ENCODE measurements at regions not wholly inside any gene's neighbourhood (a gene's known extent, or its start where the extent isn't known, plus 50 kb on each side); places are given as distances from the start of the nearest gene placed in this dataset.

DNA sequence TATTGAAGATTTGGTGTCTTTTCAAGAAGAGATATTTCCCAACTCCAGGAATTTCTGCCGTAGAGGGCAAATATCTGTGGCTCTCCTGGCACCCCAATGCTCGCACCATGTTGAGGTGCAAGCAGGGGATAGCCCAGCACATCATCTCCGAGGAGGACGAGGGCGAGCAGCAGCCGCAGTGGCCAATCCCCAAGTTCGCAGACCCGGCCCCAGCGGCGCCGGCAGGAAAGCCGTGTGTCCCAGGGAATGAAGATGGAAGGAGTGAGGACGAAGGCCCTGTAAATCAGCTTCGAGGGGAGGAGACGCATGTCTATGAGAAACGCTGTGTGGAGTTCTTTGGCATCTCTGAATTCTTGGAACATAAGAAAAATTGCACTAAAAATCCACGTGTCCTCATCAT lies 213.4 kb upstream of the UBE2E2 start:
- no peaks in the 10 kb centered on the region for H3K4me1 Mint-ChIP-seq

DNA sequence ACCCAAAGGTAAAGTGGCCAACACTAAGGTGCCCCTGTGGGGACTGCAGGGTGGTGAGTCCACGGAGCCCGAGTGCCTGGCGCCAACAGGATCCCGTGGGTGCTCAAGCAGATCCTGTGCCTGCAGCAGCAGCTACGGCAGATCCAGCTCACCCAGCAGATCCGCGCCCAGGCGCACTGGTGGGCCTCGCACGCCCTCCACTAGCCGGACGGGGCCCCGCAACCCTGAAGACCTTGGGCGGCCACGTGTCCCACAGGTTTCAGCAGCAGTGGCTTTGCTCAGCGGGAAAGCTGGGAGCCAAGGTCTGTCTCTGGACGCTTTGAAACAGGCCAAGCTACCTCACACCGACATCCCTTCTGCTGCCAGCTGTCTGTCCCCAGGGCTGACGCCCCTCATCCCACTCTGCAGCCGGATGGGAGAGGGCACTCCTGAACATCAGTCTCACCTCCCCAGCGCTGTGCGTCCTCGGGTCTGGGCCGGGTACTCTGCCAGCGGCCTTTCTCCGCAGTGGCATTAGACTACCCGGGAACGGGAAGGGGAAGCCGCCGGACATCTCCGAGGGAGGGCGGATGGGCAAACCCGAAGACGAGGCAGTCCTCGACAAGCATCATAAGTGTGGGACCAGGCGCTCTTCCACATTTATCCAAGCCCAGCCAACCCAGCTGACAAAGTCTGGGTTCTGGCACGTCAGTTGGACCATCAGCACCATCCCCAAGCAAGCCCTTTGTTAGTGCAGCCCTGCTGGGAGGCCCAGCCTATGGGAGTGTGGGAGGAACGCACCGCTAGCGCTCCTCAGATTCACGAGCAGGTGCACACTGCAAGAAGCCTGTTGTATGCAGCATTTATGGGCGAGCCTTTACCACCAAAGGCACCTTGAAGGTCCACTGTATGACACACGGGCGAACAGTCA lies 212.6 kb upstream of the UBE2E2 start:
- Mint-ChIP-seq H3K9me3 (no peaks in the 10 kb centered on the region), H3K4me3 (no peak overlapping the region), H3K27me3 (no peaks in the 10 kb centered on the region), H3K36me3 (no peaks in the 10 kb centered on the region), H3K27ac (peak overlapping the region in 1 of 3 donors; percentile 31), H3K4me1 (no peaks in the 10 kb centered on the region)

More for the DNA sequence above, 213.4 kb upstream of the UBE2E2 start:
- Mint-ChIP-seq H3K27ac (no peak overlapping the region), H3K27me3 (peaks cover 2% of the 10 kb centered on the region), H3K4me3 (no peak overlapping the region), H3K36me3 (no peaks in the 10 kb centered on the region), H3K9me3 (peaks cover 0 to 6% (median 3%) of the 10 kb centered on the region in 3 donors)

DNA sequence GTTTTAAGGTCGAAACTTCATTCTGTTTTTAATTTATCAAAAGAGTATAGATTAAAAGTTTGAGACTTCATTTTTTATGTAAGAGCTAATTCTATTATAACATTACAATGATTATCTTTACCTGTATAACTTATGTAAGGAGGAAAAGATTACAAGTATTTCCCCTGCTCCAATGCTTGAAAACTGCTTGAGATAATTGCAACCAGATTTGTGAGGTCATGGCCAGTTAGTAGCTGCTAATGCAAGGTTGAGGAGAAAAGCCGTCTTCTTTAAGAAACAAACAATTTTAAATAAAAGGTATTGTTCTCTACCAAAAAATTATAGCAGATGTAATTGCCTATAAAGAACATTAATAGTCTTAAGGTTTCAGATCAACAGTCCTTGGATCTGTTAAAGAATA lies 208.3 kb upstream of the UBE2E2 start:
- Mint-ChIP-seq H3K4me1 (no peaks in the 10 kb centered on the region), H3K27ac (no peak overlapping the region), H3K27me3 (no peaks in the 10 kb centered on the region), H3K4me3 (no peak overlapping the region), H3K36me3 (no peaks in the 10 kb centered on the region), H3K9me3 (peaks cover 0 to 1% (median 0%) of the 10 kb centered on the region in 3 donors)

DNA sequence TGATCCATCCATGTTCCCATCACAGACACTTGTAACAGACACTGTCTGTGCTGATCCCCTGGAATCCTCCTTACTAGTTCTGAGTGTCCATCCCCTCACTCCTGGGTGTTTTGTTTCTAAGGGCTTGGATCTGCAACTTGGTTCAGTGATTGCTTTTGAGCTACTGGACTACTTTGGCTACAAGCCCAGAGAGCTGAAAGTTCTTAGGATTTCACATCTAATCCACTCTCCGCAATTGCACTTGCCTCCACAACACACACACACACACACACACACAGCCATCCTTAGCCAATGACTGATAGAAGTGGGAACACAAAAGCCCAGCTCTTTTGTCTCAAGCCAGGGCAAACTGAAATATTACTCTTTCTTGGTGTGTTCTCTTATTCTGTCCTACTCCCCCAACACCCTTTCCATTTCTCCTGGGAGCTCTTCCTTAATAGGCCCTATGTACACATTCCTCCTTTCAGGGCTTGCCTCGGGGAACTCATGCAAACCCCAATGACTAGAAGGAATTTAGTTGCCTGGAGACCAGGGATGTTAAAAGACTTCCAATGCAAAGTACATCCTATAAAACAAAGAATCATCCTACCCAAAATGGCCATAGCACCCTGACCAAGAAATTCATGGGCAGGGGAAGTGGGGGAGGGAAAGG lies 206.1 kb upstream of the UBE2E2 start:
- no peaks in the 10 kb centered on the region for H3K27me3 Mint-ChIP-seq
- H3K36me3 Mint-ChIP-seq = no peaks in the 10 kb centered on the region
- H3K9me3 Mint-ChIP-seq = peaks cover 0 to 1% (median 0%) of the 10 kb centered on the region in 3 donors
- H3K4me3 Mint-ChIP-seq = no peak overlapping the region
- no peaks in the 10 kb centered on the region for H3K4me1 Mint-ChIP-seq
- H3K27ac Mint-ChIP-seq = no peak overlapping the region

DNA sequence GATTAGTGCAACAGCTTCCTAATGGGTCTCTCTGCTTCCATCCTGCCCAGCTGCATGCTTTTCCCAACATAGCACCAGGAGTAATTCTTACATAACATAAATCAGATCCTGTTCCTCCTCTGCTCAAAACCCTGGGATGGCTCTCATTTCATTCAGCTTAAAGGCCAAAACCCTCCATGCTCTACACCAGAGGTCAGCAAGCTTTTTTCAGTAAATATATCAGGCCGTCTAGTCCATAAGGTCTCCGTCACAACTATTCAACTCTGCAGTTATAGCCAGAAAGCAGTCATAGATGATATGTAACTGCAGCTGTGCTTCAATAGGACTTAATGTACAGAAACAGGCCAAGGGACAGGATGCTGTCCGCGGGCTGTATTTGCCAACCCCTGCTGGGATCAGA lies 202.8 kb upstream of the UBE2E2 start:
- H3K36me3 Mint-ChIP-seq = no peaks in the 10 kb centered on the region
- no peak overlapping the region for H3K27ac Mint-ChIP-seq
- peaks cover 0 to 1% (median 0%) of the 10 kb centered on the region in 3 donors for H3K9me3 Mint-ChIP-seq
- H3K4me3 Mint-ChIP-seq = no peak overlapping the region
- H3K27me3 Mint-ChIP-seq = no peaks in the 10 kb centered on the region
- peaks cover 0 to 2% (median 0%) of the 10 kb centered on the region in 3 donors for H3K4me1 Mint-ChIP-seq

DNA sequence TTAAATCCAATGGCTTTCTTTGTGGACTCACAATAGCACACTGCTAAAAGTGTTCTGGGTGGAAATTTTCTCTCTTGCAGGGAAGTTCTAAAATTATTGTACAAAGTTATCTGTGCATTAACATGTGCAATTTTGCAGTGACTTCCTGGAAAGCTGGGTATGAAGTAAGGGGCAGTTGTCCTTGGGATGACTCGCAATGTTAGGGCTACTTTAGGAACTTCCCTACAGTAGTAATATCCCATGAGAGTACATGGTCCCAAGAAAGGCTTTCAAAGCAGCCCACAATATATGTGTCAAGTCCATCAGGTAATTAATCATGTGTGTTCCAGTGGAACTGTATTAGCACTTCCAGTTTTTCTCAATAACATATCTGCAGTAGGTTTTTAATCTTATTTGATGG lies 201.0 kb upstream of the UBE2E2 start:
- Mint-ChIP-seq H3K4me3 (no peak overlapping the region), H3K9me3 (peaks cover 0 to 1% (median 0%) of the 10 kb centered on the region in 3 donors), H3K27ac (no peak overlapping the region), H3K36me3 (no peaks in the 10 kb centered on the region), H3K4me1 (peaks cover 0 to 2% (median 0%) of the 10 kb centered on the region in 3 donors), H3K27me3 (peaks cover 1% of the 10 kb centered on the region)

DNA sequence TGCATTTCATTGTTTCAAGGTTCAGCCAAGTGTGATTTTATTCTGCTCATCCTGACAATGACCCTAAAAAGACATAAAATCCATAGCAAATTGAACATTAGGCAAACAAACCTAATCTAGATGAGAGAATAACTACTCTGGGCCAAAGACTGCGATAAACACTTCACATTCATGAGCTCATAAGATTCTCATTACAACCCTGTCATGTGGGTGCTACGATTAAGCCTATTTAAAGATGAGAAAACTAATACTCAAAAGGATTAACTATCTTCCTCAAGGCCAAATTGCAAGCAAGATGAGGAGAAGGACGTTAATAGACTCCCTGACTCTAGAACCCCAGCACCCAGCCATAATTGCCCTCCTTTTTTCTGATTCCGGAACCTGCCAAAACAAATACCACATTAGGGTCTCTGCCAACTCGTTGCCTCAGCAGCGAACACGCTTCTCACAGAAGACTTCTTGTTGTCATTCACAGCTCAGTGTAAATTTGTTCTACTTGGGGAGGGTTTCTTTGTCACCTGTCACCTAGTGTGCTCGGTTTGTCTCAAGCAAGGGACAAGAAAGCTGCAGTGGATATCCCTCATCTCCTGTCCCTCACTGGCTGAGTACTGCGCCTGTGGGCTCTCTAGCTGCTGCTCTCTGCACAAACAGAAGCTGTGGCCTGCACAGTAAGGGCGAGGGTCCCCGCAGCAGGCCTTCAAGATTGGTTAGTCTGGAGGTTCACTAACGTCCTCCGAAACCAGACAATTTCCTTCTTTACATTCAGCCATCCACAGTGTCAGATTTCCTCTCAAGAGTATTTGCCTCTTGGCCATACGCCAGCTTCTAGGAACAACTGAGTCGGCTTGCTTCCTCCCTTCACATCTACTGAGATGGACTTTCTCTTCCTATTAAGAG lies 200.0 kb upstream of the UBE2E2 start:
- peaks cover 0 to under 1% (median 0%) of the 10 kb centered on the region in 3 donors for H3K9me3 Mint-ChIP-seq
- peaks cover 0 to 2% (median 0%) of the 10 kb centered on the region in 3 donors for H3K4me1 Mint-ChIP-seq
- H3K4me3 Mint-ChIP-seq = no peak overlapping the region
- H3K36me3 Mint-ChIP-seq = no peaks in the 10 kb centered on the region
- H3K27ac Mint-ChIP-seq = no peak overlapping the region
- peaks cover 1% of the 10 kb centered on the region for H3K27me3 Mint-ChIP-seq

DNA sequence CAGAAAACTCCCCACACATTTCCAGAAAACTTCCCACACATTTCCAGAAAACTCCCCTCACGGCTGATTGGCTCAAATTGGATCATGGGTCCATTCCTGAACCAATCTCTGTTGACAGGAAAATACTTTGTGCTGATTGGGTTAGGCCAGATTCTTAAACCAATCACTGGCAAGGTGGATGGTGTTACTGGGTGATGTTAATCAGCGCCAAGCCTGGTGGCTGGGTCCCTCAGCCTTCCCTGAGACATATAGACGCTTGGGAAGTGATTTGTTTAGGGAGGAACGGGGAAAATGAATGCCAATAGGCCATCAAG lies 199.4 kb upstream of the UBE2E2 start:
- Mint-ChIP-seq H3K9me3 (no peaks in the 10 kb centered on the region), H3K36me3 (no peaks in the 10 kb centered on the region), H3K27ac (no peak overlapping the region), H3K27me3 (peaks cover 1% of the 10 kb centered on the region), H3K4me1 (peaks cover 0 to 2% (median 0%) of the 10 kb centered on the region in 3 donors), H3K4me3 (no peak overlapping the region)

DNA sequence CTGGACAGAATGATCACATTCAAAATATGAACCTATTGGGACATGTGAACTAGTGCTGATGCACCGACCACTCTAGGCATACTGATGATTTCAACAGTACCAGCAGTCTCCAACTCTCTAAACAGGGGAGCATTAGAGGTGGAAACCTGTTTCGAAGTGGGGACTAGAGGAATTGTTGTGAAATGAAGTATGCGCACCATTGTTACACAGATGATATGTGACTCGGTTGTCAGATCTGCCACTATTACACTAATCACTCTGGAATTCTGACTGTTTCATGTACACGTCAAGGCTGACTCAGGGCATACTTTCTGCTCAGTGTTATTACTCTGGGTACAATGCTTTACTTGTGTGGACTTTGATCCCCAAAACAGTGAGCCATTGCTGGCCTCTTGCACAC lies 198.2 kb upstream of the UBE2E2 start:
- Mint-ChIP-seq H3K27me3 (peaks cover 1% of the 10 kb centered on the region), H3K36me3 (no peaks in the 10 kb centered on the region), H3K4me3 (no peak overlapping the region), H3K27ac (no peak overlapping the region), H3K4me1 (peaks cover 0 to 2% (median 0%) of the 10 kb centered on the region in 3 donors), H3K9me3 (peaks cover 0 to 1% (median 0%) of the 10 kb centered on the region in 3 donors)

DNA sequence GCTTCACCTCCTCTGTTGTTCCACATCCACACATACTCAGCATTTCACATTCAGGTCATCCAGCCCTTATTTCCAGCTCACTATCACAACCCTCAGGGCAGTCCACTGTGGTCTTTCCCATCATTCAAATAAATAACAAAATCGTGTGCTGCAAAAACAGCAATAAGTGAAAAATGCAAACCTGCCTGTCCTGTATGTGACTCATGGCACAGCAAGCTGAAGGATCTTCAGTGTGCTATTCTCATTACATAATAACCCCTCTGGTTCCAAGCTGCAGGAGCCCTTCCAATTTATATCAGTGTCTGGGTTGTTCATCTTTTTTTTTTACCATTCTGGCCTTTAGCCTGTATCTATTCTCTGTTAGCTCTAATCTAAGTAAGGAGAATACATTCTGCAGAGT lies 185.3 kb upstream of the UBE2E2 start:
- Mint-ChIP-seq H3K4me1 (no peaks in the 10 kb centered on the region), H3K27me3 (peaks cover 5% of the 10 kb centered on the region), H3K27ac (no peak overlapping the region), H3K4me3 (no peak overlapping the region), H3K9me3 (peaks cover 0 to 5% (median 1%) of the 10 kb centered on the region in 3 donors), H3K36me3 (peaks cover 2% of the 10 kb centered on the region)

DNA sequence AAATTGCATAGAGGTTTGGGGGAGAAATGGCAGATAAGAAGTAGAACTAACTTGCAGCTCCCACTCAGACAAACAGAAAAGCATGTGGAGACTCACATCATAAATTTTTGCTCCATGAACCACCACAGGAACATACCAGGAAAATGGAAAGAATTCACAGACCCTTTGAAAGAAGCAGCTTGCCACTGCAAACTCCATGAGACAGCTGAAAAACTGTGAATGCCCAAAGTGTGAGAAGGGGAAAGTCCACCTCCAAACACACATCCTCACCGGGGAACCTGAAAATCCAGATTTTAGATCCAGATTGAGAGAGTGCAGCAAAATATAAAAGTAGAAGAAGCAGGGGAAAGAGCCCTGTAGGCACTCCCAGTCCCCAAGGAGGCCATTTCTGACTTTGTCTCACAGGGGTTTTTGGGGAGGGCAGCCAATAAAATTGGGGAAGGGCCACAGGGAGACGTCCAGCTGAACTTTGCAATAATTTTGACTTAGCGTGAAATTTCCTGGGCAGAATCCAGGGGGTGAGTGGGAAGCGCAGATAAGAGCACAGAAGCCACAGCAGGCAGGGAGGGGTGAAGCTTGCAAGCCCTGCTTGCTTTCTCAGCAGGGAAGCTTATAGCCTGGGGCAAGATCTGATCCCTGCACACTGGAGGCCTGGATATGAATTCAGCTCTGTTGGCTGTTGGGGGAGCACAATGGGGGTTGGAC lies 183.4 kb upstream of the UBE2E2 start:
- Mint-ChIP-seq H3K27me3 (peaks cover 5% of the 10 kb centered on the region), H3K4me3 (no peak overlapping the region), H3K36me3 (no peaks in the 10 kb centered on the region), H3K9me3 (peaks cover 1 to 13% (median 4%) of the 10 kb centered on the region in 3 donors), H3K4me1 (no peaks in the 10 kb centered on the region), H3K27ac (no peak overlapping the region)

DNA sequence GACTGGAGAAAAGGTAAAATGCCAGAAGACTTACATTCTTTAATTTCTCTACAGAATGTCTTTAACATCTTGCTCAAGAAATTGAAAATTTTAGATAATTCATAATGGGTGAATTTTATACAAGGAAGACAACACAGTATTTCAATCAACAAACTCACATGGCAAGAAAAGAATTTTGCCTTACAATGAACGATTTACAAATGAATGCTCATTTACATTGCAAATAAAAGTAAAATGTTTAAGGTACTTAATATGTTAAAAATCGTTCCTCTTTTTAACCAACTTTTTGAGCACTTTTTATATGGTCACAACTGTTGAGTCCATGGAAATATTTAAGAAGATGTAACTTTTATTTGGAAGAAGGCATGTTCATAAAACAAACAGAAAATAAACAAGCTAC lies 174.8 kb upstream of the UBE2E2 start:
- no peaks in the 10 kb centered on the region for H3K36me3 Mint-ChIP-seq
- H3K4me3 Mint-ChIP-seq = no peak overlapping the region
- no peaks in the 10 kb centered on the region for H3K27me3 Mint-ChIP-seq
- H3K9me3 Mint-ChIP-seq = peaks cover 3 to 14% (median 8%) of the 10 kb centered on the region in 3 donors
- no peaks in the 10 kb centered on the region for H3K4me1 Mint-ChIP-seq
- H3K27ac Mint-ChIP-seq = no peak overlapping the region

DNA sequence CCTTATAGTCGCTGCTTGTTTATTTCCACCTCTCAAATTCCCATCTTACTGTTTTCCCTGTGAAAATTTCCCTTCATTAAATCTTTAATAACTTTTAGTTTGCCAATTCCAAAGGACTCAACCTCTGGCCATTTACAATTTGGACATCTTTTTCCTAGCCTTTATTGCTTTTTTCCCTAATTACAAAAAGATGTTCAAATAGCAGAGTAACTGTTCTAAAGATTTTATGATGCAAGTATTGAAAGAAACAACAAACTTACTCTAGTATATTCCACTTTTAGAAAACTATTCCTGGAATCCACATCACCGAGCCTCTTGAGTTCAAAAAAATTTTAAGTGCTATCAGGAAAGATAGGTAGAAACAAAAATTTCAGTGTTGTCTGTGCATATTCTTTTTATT lies 174.1 kb upstream of the UBE2E2 start:
- Mint-ChIP-seq H3K4me1 (no peaks in the 10 kb centered on the region), H3K27ac (no peak overlapping the region), H3K9me3 (peaks cover 3 to 10% (median 8%) of the 10 kb centered on the region in 3 donors), H3K36me3 (peaks cover 2% of the 10 kb centered on the region), H3K4me3 (no peak overlapping the region), H3K27me3 (no peaks in the 10 kb centered on the region)

DNA sequence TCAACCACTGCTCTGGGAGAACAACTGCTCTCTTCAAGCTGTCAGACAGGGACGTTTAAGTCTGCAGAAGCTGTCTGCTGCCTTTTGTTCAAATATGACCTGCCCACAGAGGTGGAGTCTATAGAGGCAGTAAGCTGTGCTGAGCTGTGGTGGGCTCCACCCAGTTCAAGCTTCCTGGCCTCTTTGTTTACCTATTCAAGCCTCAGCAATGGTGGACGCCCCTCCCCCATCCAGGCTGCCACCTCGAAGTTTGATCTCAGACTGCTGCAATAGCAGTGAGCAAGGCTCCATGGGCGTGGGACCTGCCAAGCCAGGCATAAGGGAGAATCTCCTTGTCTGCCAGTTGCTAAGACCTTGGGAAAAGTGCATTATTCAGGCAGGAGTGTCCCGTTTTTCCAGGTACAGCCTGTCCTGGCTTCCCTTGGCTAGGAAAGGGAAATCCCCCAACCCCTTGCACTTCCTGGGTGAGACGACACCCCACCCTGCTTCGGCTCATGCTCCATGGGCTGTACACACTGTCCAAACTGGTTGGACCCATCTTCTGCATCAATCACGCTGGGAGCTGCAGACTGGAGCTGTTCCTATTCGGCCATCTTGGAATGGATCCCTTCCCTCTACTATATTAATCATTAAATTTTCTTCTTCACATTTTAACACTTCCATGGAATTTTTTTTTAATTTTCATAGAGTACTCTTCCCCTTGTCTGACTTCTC lies 167.0 kb upstream of the UBE2E2 start:
- H3K9me3 Mint-ChIP-seq = peaks cover 0 to 5% (median under 1%) of the 10 kb centered on the region in 3 donors
- H3K36me3 Mint-ChIP-seq = peaks cover 5% of the 10 kb centered on the region
- peaks cover 1 to 12% (median 4%) of the 10 kb centered on the region in 3 donors for H3K4me1 Mint-ChIP-seq
- peak overlapping the region in 1 of 4 donors; percentile 79 for H3K4me3 Mint-ChIP-seq
- H3K27me3 Mint-ChIP-seq = peaks cover 4% of the 10 kb centered on the region
- no peak overlapping the region for H3K27ac Mint-ChIP-seq
